ENCODE measurements at regions not wholly inside any gene's neighbourhood (a gene's known extent, or its start where the extent isn't known, plus 50 kb on each side); places are given as distances from the start of the nearest gene placed in this dataset.

DNA sequence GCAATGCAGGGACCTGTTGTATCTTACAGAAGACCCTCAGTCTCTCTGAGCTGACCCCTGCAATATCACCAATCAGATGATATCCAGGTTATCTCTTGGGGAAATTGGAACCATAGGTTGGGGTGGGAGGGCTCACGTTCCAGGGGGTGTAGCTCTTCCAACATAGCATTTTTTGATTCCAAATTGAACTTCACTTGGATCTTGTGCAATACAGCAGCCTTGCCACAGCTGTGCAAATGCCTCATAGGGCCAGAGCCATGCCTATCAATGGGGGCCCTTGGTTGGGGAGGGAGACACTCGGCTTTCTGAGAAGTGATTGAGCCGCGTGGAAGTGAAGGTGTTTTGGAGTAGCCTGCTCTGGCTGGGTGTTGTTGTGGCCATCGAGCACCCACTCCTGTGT lies 117.2 kb upstream of the PITX1 start:
- H2AFZ ChIP-seq (ENCODE audit: low read depth): no peak overlapping the region
- TF ChIP-seq, protein P1, sequence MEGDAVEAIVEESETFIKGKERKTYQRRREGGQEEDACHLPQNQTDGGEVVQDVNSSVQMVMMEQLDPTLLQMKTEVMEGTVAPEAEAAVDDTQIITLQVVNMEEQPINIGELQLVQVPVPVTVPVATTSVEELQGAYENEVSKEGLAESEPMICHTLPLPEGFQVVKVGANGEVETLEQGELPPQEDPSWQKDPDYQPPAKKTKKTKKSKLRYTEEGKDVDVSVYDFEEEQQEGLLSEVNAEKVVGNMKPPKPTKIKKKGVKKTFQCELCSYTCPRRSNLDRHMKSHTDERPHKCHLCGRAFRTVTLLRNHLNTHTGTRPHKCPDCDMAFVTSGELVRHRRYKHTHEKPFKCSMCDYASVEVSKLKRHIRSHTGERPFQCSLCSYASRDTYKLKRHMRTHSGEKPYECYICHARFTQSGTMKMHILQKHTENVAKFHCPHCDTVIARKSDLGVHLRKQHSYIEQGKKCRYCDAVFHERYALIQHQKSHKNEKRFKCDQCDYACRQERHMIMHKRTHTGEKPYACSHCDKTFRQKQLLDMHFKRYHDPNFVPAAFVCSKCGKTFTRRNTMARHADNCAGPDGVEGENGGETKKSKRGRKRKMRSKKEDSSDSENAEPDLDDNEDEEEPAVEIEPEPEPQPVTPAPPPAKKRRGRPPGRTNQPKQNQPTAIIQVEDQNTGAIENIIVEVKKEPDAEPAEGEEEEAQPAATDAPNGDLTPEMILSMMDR (conservative IDR thresholded peaks at IDR 0.05; ENCODE audit: low read depth, low read length): no peak
- H3K27ac ChIP-seq: no peak overlapping the region
- no peak overlapping the region for H3K4me2 ChIP-seq
- H3K4me3 ChIP-seq (IDR thresholded peaks at IDR 0.05; ENCODE audit: insufficient read depth, low read depth, low read length): no peak overlapping the region
- H3K36me3 ChIP-seq (ENCODE audit: insufficient read depth): no peaks in the 10 kb centered on the region
- H3K4me1 ChIP-seq (ENCODE audit: low read depth, poor library complexity, severe bottlenecking): no peaks in the 10 kb centered on the region
- H3K9ac ChIP-seq: no peak overlapping the region
- no peaks in the 10 kb centered on the region for H3K27me3 ChIP-seq (ENCODE audit: insufficient read depth, low read depth)
- H4K20me1 ChIP-seq (ENCODE audit: insufficient read depth): no peaks in the 10 kb centered on the region
- H3K79me2 ChIP-seq (ENCODE audit: insufficient read depth, low read depth): no peaks in the 10 kb centered on the region

DNA sequence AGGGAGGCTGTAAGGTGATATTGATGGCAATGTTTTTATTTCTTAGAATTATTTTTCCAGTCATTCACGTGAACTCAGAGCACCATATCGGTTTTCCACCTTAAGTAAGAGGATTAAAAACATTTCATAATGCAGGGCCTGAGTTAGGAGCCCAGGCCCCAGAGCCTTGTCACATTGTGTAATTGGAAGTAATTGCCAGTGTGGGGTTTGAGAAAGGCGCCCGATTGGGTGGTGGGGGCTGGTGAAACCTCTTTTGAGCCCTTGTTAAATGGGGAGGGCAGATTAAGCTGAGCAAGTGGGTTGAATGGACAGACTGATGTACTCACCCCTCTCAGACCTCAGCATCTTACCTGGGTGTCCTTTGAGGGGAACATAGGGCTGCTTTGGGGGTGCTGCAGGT lies 116.7 kb upstream of the PITX1 start:
- Histone ChIP-seq H3K4me1 (ENCODE audit: low read depth, poor library complexity, severe bottlenecking) (no peaks in the 10 kb centered on the region), H3K27ac (no peak overlapping the region), H2AFZ (ENCODE audit: low read depth) (no peak overlapping the region), H3K4me3 (IDR thresholded peaks at IDR 0.05; ENCODE audit: insufficient read depth, low read depth, low read length) (no peak overlapping the region), H3K79me2 (ENCODE audit: insufficient read depth, low read depth) (no peaks in the 10 kb centered on the region), H4K20me1 (ENCODE audit: insufficient read depth) (no peaks in the 10 kb centered on the region), H3K4me2 (no peak overlapping the region), H3K36me3 (ENCODE audit: insufficient read depth) (no peaks in the 10 kb centered on the region), H3K27me3 (ENCODE audit: insufficient read depth, low read depth) (no peaks in the 10 kb centered on the region), H3K9ac (no peak overlapping the region)
- TF ChIP-seq, protein P1 (conservative IDR thresholded peaks at IDR 0.05; ENCODE audit: low read depth, low read length): no peak

DNA sequence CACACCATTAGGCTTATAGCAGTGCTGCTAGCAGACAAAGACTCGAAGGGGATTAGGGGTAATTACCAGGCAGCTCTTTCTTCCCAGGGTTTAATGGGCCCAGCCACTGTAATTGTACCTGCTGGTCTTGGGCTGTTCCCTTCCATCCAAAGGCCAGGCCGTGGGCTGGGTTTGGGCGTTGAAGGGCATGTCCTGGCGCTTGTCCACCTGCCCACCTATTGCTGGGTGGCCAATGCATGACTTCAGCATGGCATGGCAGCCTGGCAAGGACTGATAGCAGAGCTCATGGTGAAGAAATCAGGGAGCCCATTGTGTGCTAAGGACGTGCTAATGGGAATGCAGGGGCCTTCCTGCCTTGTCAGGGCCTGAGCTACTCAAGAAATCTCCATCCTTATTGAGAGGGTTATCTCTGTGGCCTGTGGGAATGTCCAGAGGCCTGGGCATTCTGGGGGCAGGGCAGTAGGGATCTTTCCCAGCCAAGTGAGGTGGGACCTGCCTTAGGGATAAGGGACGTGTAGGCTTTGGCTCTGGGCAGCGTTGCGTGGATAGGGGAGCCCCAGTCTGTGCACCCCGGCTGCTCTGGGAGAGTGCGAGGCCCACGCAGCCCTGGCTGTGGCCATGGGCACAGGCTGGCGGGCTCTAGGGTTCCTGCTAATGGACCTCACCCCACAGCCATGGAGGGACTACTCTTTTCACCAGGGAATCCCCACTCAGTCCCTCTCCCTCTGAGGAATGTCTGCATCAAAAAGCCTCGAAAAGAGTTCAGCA lies 116.1 kb upstream of the PITX1 start:
- H4K20me1 ChIP-seq (ENCODE audit: insufficient read depth): no peaks in the 10 kb centered on the region
- no peak overlapping the region for H3K27ac ChIP-seq
- H3K4me1 ChIP-seq (ENCODE audit: low read depth, poor library complexity, severe bottlenecking): no peaks in the 10 kb centered on the region
- no peaks in the 10 kb centered on the region for H3K36me3 ChIP-seq (ENCODE audit: insufficient read depth)
- H3K9ac ChIP-seq: no peak overlapping the region
- no peak overlapping the region for H3K4me2 ChIP-seq
- H3K27me3 ChIP-seq (ENCODE audit: insufficient read depth, low read depth): no peaks in the 10 kb centered on the region
- H2AFZ ChIP-seq (ENCODE audit: low read depth): no peak overlapping the region
- no peaks in the 10 kb centered on the region for H3K79me2 ChIP-seq (ENCODE audit: insufficient read depth, low read depth)
- no peak overlapping the region for H3K4me3 ChIP-seq (IDR thresholded peaks at IDR 0.05; ENCODE audit: insufficient read depth, low read depth, low read length)
- TF ChIP-seq, protein P1 (conservative IDR thresholded peaks at IDR 0.05; ENCODE audit: low read depth, low read length): no peak

DNA sequence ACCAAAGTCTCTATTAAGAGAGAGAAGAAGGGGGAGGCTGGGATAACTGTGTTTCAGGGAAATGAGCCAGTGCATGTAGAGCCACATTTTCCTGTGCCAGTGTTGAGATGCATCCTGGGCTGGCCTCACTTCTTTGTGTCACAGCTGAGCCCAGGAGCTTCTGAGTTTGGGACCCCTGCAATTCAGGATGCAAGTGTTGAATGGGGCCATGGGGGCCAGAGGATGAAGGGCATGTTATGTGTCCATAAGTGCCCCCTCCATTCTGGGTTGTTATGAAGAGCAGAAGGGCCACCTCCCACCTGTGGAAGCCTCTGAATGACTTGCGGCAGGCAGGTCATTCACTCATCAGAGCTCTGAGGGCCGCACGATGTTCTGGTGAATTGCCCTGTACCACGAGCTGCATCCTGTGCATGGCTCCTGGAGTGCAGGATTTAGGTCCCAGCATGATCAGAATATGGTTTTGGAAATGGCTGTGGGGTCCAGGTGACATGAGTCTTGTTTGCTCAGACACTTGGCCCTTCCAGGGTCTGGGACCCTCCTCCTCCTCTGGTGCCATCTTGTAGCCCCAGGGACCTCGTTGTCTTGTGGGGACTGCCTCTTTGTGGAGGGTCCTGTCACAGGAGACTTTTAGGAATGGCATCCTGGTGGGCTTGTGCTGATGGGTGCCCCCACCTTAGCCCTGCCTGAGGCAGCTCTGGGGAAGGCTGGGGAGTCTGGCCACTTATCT lies 115.4 kb upstream of the PITX1 start:
- Histone ChIP-seq H3K4me3 (IDR thresholded peaks at IDR 0.05; ENCODE audit: insufficient read depth, low read depth, low read length) (no peak overlapping the region), H3K36me3 (ENCODE audit: insufficient read depth) (no peaks in the 10 kb centered on the region), H3K4me2 (no peak overlapping the region), H3K4me1 (ENCODE audit: low read depth, poor library complexity, severe bottlenecking) (no peaks in the 10 kb centered on the region), H3K27me3 (ENCODE audit: insufficient read depth, low read depth) (no peaks in the 10 kb centered on the region), H3K27ac (no peak overlapping the region), H3K79me2 (ENCODE audit: insufficient read depth, low read depth) (no peaks in the 10 kb centered on the region), H2AFZ (ENCODE audit: low read depth) (no peak overlapping the region), H3K9ac (no peak overlapping the region), H4K20me1 (ENCODE audit: insufficient read depth) (no peaks in the 10 kb centered on the region)
- TF ChIP-seq, protein P1 (conservative IDR thresholded peaks at IDR 0.05; ENCODE audit: low read depth, low read length): no peak
